ENCODE measurements at regions not wholly inside any gene's neighbourhood (a gene's known extent, or its start where the extent isn't known, plus 50 kb on each side); places are given as distances from the start of the nearest gene placed in this dataset.

- no peak for TF ChIP-seq CTCF (IDR thresholded peaks at IDR 0.05; ENCODE audit: control insufficient read depth, extremely low read depth, insufficient read depth)
- DNase-seq (ENCODE audit: low read depth) = no peak
- no peak overlapping the region for H3K4me3 ChIP-seq (ENCODE audit: low read depth, low read length)
These were observed 56.3 kb downstream of the GLI2 start for GRCh38 chr2:120791962-120792297.

- DNase-seq (ENCODE audit: low read depth) = no peak
- no peak overlapping the region for H3K4me3 ChIP-seq (ENCODE audit: low read depth, low read length)
- TF ChIP-seq CTCF (IDR thresholded peaks at IDR 0.05; ENCODE audit: control insufficient read depth, extremely low read depth, insufficient read depth) = no peak
These were observed 58.2 kb downstream of the GLI2 start for GRCh38 chr2:120793682-120794403.

- H3K4me3 ChIP-seq (ENCODE audit: low read depth, low read length) = no peak overlapping the region
- no peak for DNase-seq (ENCODE audit: low read depth)
- no peak for TF ChIP-seq CTCF (IDR thresholded peaks at IDR 0.05; ENCODE audit: control insufficient read depth, extremely low read depth, insufficient read depth)
These were observed 59.0 kb downstream of the GLI2 start for GRCh38 chr2:120794716-120795115.

- TF ChIP-seq CTCF (IDR thresholded peaks at IDR 0.05; ENCODE audit: control insufficient read depth, extremely low read depth, insufficient read depth) = no peak
- no peak for DNase-seq (ENCODE audit: low read depth)
- H3K4me3 ChIP-seq (ENCODE audit: low read depth, low read length) = no peak overlapping the region
These were observed 60.4 kb downstream of the GLI2 start for GRCh38 chr2:120796094-120796493.

- no peak for DNase-seq (ENCODE audit: low read depth)
- no peak for TF ChIP-seq CTCF (IDR thresholded peaks at IDR 0.05; ENCODE audit: control insufficient read depth, extremely low read depth, insufficient read depth)
- no peak overlapping the region for H3K4me3 ChIP-seq (ENCODE audit: low read depth, low read length)
These were observed 62.0 kb downstream of the GLI2 start for GRCh38 chr2:120797421-120798221.

- no peak for DNase-seq (ENCODE audit: low read depth)
- H3K4me3 ChIP-seq (ENCODE audit: low read depth, low read length) = no peak overlapping the region
- TF ChIP-seq CTCF (IDR thresholded peaks at IDR 0.05; ENCODE audit: control insufficient read depth, extremely low read depth, insufficient read depth) = no peak
These were observed 63.0 kb downstream of the GLI2 start for GRCh38 chr2:120798567-120799247.

Measured in LNCaP clone FGC (cell line).